G401 (cell line): ENCODE measurements at regions not wholly inside any gene's neighbourhood (a gene's known extent, or its start where the extent isn't known, plus 50 kb on each side); places are given as distances from the start of the nearest gene placed in this dataset.

ENCODE experiments used
- DNase-seq: peaks from one replicate; pipeline ENCODE4 v3.0.0-alpha.2; 2015; ENCODE audit warnings: low spot score
- in situ Hi-C: cut with HindIII; loops from 2 replicates; pipeline ENCODE4 v1.10.0; 2016; ENCODE audit warnings: low sequenced_read_pairs, mixed read lengths

DNA sequence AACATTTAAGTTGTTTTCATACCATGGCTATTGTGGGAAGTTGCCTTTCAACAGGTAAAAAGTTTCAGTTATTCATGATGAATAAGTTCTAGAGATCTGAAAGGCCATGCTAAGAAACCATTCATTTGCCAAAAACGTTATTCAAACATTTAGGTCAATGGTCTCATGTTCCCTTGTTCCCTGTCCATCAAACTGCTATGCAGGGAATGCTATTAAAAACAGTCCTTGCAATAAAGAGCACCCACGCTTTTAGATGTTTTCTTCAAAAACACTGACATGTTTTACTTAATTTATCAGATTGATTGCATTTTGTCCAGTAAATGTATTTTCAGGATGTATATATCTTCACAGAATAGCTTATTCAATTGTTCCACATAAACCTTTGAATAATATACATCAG lies 573.2 kb upstream of the PCDH20 start:
- in situ Hi-C loops = no loop called here
- no peak for DNase-seq

DNA sequence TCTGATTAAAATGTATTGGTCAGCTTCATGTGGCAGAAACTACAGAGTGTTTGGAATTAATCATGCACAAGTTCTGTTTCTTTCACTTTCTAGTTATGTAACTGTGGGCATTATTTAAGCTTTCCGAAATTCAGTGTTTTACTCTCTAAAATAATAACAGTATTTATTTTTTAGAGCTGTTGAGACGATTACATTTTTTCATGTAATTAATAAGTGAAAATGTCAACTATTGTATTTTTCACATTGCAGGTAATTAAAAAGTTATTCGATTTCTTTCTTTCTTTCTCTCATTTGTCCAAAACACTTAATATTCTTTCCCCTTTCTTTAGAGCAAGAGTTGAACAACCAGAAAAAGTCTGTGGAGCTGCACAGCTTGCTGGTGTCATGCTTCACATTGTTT lies 559.4 kb upstream of the PCDH20 start:
- no peak for DNase-seq
- in situ Hi-C loops = no loop called here

DNA sequence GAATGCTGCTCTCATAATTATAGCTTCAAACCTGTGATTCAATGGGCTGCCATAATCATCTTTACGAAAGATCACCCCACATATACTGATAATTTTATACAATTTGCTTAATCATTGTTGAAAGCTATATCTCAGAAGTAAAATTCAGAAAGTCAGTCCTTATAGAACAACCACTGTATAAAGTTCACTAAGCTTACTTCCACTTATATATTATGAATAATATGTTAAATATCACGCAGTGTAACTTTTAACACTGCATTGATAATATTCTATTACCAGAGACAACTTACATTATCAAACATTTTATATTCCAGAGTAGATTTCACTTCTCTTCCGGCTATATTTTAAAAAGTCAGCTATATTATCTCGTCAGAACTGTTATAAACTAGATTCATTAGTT lies 550.1 kb upstream of the PCDH20 start:
- in situ Hi-C loops = no loop called here
- no peak for DNase-seq

DNA sequence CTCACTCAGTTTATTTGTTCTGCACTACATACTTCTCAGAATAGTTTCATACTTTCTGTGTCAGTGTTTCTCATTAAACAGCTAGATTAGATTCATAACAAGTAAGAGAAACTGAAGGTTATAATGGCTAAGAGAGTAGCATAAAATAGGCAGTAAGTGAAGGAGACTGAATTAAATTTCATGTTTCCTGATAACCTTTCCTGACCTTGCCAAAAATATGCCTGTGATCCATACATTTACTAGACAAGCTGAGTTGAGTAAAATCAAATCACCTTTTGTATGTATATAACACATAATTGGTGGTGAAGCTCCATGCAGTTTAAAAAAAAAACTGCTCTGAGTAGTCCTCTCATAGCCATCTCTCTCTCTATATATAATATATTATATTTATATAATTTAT lies 545.3 kb upstream of the PCDH20 start:
- in situ Hi-C loops = no loop called here
- DNase-seq = no peak

DNA sequence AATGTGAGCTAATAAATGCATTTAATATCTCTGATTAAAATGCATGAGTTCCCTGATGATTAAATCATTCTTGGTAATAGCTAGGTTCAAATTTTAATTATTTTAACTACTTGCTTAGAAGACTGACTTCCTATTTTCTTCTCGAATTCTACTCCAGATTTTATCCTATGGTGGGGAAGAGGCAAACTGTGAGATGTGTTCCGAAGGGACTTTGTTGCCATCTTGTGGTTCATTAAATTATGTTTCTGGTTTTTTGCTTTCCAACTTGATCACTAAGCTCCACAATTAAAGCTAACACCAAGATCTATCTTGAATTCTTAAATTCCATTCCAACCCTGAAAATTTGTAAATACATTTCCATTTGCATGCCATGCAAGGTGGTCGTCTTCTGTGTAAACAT lies 538.4 kb upstream of the PCDH20 start:
- in situ Hi-C loops = no loop called here
- DNase-seq = peak; percentile 24

DNA sequence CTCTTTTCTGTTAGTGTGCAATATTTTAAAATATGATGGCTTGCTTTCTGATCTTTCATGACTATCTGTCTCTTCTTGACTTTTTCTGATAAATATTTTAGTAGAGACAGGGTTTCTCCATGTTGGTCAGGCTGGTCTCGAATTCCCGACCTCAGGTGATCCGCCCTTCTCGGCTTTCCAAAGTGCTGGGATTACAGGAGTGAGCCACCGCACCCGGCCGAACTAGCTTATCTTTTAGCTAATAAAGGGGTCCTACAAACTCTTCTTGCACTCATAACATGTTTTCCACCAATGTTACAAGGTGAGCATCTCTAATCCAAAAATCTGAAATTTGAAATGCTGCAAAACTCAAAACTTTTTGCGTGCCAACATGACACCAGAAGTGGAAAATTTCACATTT lies 535.2 kb upstream of the PCDH20 start:
- DNase-seq = no peak
- in situ Hi-C loops = no loop called here

DNA sequence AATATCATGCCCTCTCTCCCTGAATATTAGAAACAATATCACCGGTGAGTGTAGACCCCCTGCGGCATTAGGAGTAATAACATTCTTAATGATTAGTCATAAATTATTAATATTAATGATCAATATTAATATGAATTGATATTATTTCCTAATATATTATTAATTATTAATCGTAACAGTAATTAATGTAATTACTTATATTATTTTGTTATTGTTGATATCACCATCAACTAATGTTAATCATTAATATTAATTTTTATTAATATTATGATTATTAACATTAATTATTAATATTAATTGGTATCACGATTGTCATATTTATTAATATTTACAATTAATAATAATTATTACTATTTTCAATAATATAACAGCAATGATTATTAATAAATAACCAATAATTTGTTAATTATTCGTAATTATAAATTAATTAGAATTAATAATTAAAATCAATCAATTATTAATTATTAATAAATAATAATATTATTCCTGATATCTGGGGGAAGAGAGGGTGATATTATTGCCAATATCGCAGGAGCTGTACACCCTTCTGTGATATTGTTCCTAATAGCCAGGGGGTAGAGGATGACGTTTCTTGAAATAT lies 528.8 kb upstream of the PCDH20 start:
- in situ Hi-C loops = no loop called here

DNA sequence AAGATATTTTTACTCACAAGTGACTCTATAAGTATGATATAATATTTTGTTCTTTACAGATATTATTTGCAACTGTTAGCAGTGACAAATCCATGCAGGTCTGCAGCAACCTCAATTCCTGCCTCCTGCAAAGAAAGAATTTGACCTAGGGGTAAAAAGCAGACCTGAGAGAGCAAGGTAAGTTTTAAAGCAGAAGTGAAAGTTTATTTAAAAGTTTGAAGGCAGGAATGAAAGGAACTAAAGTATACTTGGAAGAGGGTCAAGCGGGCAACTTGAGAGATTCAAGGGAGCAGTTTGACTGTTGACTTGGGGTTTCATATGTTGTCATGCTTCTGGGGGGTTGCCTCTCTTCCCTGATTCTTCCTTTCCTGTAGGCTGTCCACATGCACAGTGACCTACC lies 520.1 kb upstream of the PCDH20 start:
- no peak for DNase-seq
- in situ Hi-C loops = no loop called here

More for the DNA sequence above, 528.8 kb upstream of the PCDH20 start:
- DNase-seq = no peak

DNA sequence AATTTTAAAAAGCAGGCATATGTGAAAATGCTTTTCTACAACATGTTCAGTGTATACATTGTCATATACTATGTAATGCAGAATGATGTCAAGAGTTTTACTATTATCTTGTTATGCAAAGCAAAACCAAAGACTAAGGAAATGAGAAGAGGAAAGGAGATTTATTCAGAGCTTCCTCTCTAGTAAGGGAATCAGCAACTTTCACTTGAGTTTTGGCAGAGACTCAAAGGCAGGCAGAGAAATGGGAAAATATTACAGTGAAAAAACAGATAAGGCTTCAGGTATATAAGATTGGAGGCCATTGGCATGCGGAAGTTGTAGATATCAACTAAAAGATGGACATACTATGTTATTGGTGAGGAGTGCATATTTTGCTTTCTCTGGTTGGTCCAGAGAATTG lies 512.0 kb upstream of the PCDH20 start:
- no peak for DNase-seq

DNA sequence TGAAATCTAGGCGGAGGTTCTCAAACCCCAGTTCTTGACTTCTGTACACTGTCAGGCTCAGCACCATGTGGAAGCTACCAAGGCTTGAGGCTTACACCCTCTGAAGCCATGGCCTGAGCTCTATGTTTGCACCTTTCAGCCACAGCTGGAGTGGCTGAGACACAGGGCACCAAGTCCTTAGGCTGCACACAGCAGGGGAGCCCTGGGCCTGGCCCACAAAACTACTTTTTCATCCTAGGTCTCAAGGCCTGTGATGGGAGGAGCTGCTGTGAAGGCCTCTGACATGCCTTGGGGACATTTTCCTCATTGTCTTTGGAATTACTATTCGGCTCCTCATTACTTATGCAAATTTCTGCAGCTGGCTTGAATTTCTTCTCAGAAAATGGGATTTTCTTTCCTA lies 503.2 kb upstream of the PCDH20 start:
- DNase-seq = no peak
- in situ Hi-C loops = no loop called here

More for the DNA sequence above, 512.0 kb upstream of the PCDH20 start:
- in situ Hi-C loops = no loop called here

DNA sequence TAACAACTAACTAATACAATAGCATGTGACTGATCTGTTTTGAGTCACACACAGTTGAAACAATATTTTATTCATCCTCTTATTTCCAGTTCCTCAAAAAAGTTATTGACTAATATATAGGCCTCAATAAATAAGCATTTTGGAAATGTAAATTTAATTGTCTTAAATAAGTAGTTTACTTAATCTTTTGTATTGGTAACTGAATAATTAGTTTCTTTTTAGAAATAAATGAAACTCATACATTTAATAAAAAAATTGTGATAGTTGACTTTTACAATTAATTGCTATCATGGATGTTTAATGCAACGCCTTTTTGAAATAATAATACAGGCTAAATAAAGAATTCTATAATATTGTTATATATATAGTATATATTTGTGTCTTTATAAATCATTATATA lies 500.8 kb upstream of the PCDH20 start:
- no peak for DNase-seq

DNA sequence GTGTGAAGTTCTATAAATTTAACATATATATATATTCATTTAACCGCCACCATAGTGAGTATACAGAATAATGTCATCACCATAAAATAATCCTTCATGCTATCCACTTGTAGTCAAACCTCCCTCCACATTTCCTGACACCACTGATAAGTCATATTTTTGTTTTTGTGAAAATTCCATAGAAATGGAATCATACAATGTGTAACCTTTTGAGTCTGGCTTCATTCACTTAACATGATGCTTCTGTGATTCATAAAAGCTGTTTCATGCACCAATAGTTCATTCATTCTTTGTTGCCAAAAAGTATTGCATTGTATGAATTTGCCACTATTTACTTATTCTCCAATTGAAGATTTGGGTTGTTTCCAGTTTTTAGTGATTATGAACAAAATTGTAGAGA lies 497.5 kb upstream of the PCDH20 start:
- in situ Hi-C loops = no loop called here
- no peak for DNase-seq

More for the DNA sequence above, 500.8 kb upstream of the PCDH20 start:
- in situ Hi-C loops = no loop called here

DNA sequence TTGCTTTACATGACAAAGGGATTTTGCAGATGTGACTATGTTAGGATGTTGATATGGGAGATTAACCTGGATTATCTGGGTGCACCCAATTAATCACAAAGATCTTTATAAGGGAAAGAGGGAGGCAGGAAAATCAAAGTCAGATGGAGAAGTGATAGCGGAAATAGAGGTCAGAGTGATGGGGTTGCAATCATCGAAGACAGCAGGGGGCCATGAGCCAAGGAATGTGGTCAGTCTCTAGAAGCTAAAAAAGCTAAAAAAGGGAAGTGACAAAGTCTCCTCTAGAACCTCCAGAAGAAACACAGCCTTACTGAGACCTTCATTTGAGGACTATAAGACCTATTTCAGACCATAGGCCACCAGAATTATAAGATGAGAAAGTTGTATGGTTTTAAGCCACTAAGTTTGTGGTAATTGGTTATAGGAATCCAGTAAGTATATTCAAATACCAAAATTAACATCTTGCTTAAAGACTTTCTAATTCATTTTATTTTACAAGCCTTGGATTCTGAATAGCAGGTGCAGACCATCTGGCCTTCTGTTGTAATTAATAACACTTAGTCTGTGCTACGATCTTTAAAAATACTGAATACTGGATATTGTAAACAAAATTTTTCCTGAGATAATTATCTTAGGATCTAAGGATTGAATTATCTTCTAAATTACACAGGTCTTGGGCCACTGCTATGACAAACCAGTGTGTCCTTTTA lies 493.4 kb upstream of the PCDH20 start:
- no peak for DNase-seq
- in situ Hi-C loops = no loop called here

DNA sequence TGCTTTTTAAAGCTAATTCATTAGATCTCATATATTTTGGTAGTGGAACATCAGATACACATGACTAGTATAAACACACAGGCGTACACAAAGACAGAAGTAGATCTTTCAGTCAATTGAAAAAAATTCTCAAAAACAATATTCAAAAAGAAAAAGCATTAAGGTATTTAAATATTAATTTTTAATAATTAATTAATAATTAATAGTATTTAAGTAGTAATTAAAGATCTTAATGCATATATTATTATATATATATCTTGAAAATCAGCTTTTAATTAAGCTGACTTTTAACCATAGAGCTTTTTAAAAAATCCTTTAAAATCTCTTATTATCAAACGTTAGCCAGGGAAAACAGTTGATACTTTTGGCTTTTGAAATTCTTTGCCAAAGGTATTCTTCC lies 489.4 kb upstream of the PCDH20 start:
- in situ Hi-C loops = no loop called here
- DNase-seq = no peak

DNA sequence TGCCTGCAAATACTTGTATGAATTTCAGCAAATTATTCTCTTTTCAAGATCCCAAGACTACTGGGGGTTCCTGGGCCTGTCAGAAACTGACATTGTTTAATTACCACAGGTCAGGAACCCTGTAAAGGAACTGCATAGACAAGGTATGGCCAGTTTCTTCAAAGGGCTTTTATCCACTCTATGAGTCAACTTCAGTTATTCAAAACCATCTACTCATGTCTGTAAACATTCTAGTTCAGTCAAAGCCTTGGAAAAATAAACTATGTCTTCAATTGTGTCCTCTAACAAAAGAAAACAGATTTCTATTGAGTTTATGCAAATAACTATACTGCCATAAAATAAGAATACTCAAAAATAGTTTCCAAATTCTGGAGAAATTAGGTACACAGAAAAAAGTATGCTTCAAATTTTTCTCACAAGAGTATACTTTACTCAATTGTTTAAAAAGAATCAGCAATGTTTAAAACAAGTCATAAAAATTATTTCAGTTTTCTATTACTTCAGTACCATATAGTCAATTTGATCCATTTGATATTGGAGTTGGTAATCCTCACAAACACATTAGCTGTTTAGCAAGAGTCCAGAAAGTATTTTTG lies 486.4 kb upstream of the PCDH20 start:
- in situ Hi-C loops = no loop called here
- no peak for DNase-seq

DNA sequence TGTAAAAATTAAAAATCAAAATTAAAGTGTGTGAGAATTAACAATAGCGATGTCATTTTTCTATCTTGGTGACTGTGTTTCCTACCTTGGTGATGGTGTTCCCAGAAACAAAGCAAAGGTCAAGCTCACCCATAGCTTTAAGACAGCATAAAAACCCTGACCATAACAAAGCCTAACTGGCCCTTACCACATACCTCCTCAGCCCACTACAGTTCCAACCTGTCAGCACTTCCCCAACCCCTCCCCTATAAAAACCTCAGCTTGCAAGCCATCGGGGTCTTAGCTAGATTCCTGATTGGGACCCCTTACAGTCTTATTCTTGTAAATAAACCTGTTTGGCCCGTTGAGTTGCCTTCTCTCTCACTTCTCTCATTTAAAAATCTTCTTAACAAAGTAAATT lies 484.4 kb upstream of the PCDH20 start:
- no peak for DNase-seq
- in situ Hi-C loops = no loop called here

DNA sequence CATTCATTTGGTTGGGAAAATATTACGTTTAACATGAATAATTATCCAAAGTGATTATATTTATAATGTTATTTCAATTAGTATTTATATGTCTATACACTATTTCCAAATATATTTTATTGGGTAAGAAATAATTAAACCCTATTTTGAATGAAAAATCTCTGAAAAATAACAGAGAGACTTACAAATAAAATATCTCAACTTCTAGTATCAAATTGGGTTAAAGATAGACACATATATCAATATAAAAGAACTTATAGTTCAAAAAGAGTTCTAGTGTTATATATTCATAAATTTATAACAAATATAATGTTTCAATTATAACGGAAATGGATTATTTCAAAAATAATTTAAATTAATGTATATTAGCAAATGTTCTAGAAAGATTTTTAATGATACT lies 482.6 kb upstream of the PCDH20 start:
- DNase-seq = no peak
- in situ Hi-C loops = no loop called here

DNA sequence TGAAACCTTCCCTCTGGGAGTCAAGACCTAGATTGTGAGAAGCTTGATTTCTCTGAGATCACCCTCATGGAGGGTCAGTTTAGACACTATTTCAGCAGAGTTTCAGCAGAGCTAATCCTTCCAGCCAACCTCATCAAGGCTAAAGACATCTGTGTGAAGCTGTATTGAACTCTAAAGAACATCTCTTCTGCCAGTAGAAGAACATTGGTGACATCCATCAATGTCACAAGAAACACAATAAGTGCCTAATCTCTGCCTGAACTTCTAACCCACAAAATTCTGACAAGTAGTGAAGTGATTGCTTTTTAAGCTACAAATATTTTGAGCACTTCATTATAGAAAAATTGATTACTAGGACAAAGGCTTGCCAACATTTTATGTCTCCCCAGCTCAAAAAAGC lies 475.8 kb upstream of the PCDH20 start:
- in situ Hi-C loops = no loop called here
- no peak for DNase-seq

DNA sequence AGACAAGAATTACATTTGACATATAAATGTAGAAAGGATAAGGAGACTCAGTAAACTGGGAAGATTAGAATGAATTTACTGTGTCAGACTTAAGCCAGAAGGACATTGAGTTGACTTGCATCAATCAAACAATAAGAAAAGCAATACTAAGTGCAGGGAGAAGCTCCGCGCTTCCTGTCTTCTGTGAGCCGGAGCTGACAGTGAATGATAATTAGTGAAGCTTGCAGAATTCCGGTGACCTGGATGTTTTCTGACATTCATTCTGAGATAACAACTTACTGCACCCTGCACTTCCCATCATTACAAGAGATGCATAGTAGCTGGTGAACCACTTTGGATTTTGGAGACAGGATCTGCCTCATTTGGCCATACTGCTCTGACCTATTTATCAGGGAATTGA lies 469.2 kb upstream of the PCDH20 start:
- in situ Hi-C loops = no loop called here
- DNase-seq = no peak

DNA sequence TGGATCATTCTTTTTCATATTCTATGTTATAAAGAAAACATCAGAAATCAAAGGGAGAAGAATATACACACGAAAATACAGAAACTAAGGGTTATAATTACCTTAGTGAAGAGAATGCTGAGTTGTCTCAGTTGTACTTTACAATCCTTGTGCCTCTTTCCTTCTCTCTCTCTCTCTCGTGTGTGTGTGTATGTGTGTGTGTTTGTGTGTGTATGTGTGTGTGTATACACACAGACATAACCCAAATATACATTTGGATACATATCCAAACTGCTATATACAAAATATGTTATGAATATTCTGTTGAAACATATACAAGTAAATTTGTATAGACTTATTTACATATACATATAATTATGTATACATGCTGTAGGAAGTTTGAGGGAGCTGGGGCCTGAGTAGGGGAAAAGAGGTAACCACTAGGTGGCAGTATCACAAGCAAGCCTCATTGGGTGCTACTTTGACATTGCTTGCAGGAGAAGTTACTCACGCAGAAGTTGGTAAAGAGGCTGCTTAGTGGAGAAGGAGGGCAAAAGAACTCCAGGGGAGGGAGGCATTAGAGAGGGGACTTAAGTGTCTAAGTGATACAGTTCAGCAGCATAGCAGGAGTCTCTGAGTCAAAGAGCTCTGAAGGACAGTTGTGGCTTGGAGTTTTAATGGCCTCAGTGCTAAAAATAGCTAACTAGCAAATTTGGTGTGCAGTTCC lies 465.1 kb upstream of the PCDH20 start:
- in situ Hi-C loops = no loop called here
- DNase-seq = no peak
